B cell (primary cell): ENCODE measurements at regions not wholly inside any gene's neighbourhood (a gene's known extent, or its start where the extent isn't known, plus 50 kb on each side); places are given as distances from the start of the nearest gene placed in this dataset.

Experiments used
- ATAC-seq: fragments of 200-7000 bp; cut with Tn5 transposase; one replicate; pipeline ENCODE4 v1.10.0; 2021; ENCODE audit warnings: low read depth, mild to moderate bottlenecking, moderate number of reproducible peaks, moderate library complexity
- CTCF ChIA-PET: fragments of 350-600 bp; sonication (Branson Sonifier 250); formaldehyde crosslinking; loops from one replicate; lab custom pipeline; 2021; ENCODE audit warnings: antibody characterized with exemption, inconsistent platforms; lab: Charles Lee
- POLR2A ChIA-PET: fragments of 350-600 bp; sonication (Branson Sonifier 250); formaldehyde crosslinking; loops from one replicate; lab custom pipeline; 2021; ENCODE audit warnings: antibody characterized with exemption; lab: Charles Lee
- DNase-seq: peaks from one replicate; pipeline ENCODE4 v3.0.0; 2013
- H2AFZ ChIP-seq: 2 replicates; pipeline ENCODE4 v1.6.1; 2012; ENCODE audit warnings: mild to moderate bottlenecking, low read depth, low read length; ENCODE audit not compliant: insufficient read depth, poor library complexity, severe bottlenecking
- H3K27ac ChIP-seq, 2 donors: 1 replicate in 1 of 2; 2 replicates in 1 of 2; pipeline ENCODE4 v1.5.1; 2012 to 2013; ENCODE audit warnings: low read length in 2 of 2, mild to moderate bottlenecking in 2 of 2, moderate library complexity in 1 of 2
- H3K27me3 ChIP-seq, 4 experiments: fragments of 200-600 bp in 1 of 4; sonication (generic) in 1 of 4; replicated peaks in 1 of 4; 1 replicate in 2 of 4; 2 replicates in 2 of 4; pipeline versions ENCODE4 v1.6.1 to v1.7.0; 2013 to 2016; ENCODE audit warnings: low read length in 3 of 4, mild to moderate bottlenecking in 2 of 4, mixed read lengths in 1 of 4, moderate library complexity in 1 of 4; ENCODE audit not compliant: insufficient read depth in 4 of 4, control insufficient read depth in 3 of 4; ENCODE audit errors: control extremely low read depth in 1 of 4
- H3K36me3 ChIP-seq, 2 experiments: replicated peaks in 1 of 2; 1 replicate in 1 of 2; 2 replicates in 1 of 2; pipeline versions ENCODE4 v1.6.1 to v1.7.1; 2013; ENCODE audit warnings: low read length in 1 of 2; ENCODE audit not compliant: insufficient read depth in 2 of 2, control insufficient read depth in 1 of 2; ENCODE audit errors: control extremely low read depth in 1 of 2, extremely low read depth in 1 of 2
- H3K4me1 ChIP-seq, 2 donors: fragments of 200-600 bp in 1 of 2; sonication (generic) in 1 of 2; 1 replicate in 1 of 2; 2 replicates in 1 of 2; pipeline versions ENCODE4 v1.5.1 to v1.6.1; 2013 to 2017; ENCODE audit warnings: low read length in 2 of 2; ENCODE audit not compliant: control insufficient read depth in 2 of 2, insufficient read depth in 2 of 2
- H3K4me2 ChIP-seq: replicated peaks from 2 replicates; pipeline ENCODE3; 2012; ENCODE audit warnings: mild to moderate bottlenecking, low read depth, low read length; ENCODE audit not compliant: poor library complexity, severe bottlenecking
- H3K4me3 ChIP-seq, 5 experiments: fragments of 200-600 bp in 1 of 5; sonication (generic) in 1 of 5; 1 replicate in 3 of 5; 2 replicates in 2 of 5; pipeline versions ENCODE4 v1.5.1 to v1.7.0; 2011 to 2016; ENCODE audit warnings: low read length in 4 of 5, mild to moderate bottlenecking in 4 of 5, low read depth in 2 of 5, control low read depth in 1 of 5, moderate library complexity in 1 of 5; ENCODE audit not compliant: insufficient read depth in 1 of 5; ENCODE audit errors: control extremely low read depth in 1 of 5, extremely low read depth in 1 of 5
- H3K79me2 ChIP-seq: fragments of 200-600 bp; sonication (generic); one replicate; pipeline ENCODE4 v1.6.0; 2016; ENCODE audit warnings: low read length; ENCODE audit not compliant: control insufficient read depth, insufficient read depth
- H3K9ac ChIP-seq: fragments of 200-600 bp; sonication (generic); 2 replicates; pipeline ENCODE4 v1.6.1; 2017; ENCODE audit warnings: mild to moderate bottlenecking, low read length, moderate library complexity
- H3K9me3 ChIP-seq, 3 donors: one replicate each; pipeline versions ENCODE4 v1.6.1 to v1.7.1; 2013; ENCODE audit warnings: low read length in 2 of 3; ENCODE audit not compliant: control insufficient read depth in 2 of 3, insufficient read depth in 1 of 3; ENCODE audit errors: control extremely low read depth in 1 of 3
- H4K20me1 ChIP-seq: 2 replicates; pipeline ENCODE4 v1.6.0; 2012; ENCODE audit warnings: mild to moderate bottlenecking, low read length; ENCODE audit not compliant: insufficient read depth, control insufficient read depth, poor library complexity, severe bottlenecking
- H3K27ac Mint-ChIP-seq: one replicate; pipeline ENCODE4 v1.8.0; 2021; ENCODE audit warnings: mixed read lengths
- H3K27me3 Mint-ChIP-seq: one replicate; pipeline ENCODE4 v1.8.0; 2021; ENCODE audit warnings: mixed read lengths
- H3K4me1 Mint-ChIP-seq: one replicate; pipeline ENCODE4 v1.8.0; 2021; ENCODE audit warnings: mixed read lengths
- H3K4me3 Mint-ChIP-seq: one replicate; pipeline ENCODE4 v1.8.0; 2021; ENCODE audit warnings: mixed read lengths
- H3K9me3 Mint-ChIP-seq: one replicate; pipeline ENCODE4 v1.8.0; 2022; ENCODE audit warnings: mixed read lengths; ENCODE audit not compliant: insufficient read depth
- EZH2 ChIP-seq: IDR thresholded peaks from 2 replicates; pipeline ENCODE4 v1.6.1; 2012; ENCODE audit warnings: borderline replicate concordance, low read depth, mild to moderate bottlenecking, moderate library complexity, low read length; ENCODE audit not compliant: insufficient read depth, poor library complexity, severe bottlenecking
- WGBS: methylation state at CpG from one replicate; pipeline ENCODE4 v1.1.5; 2013; ENCODE audit warnings: missing lambda C conversion rate; ENCODE audit not compliant: insufficient coverage; 5-methylcytosine and 5-hydroxymethylcytosine counted together
- intact Hi-C: fragments of 100-400 bp; cut with micrococcal nuclease; formaldehyde crosslinking; loops from one replicate; pipeline ENCODE4 v1.10.0; 2022
- TF ChIP-seq, protein P1 (sequence below): fragments of 200-600 bp; IDR thresholded peaks from one replicate; pipeline ENCODE4 v1.8.0; 2022; ENCODE audit warnings: antibody characterized with exemption, mild to moderate bottlenecking

DNA sequence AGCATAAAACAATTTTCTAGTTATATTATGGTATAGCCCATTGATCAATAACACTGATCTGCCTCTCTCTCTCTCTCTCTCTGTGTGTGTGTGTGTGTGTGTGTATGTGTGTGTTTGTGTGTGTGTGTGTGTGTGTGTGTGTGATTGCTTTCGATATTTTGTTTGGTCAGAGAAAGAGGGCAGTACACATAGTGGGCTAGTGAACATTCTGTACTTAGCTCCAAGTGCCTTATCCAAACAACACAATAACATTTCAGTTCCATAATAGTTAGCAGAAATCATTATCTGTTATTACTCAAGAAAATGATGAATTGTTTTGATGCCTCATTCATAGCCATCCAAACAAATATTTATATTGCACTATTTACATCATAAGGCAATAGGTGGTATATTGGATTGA, 979.1 kb upstream of the CITED2 start:
- POLR2A ChIA-PET, result no interaction called here

GRCh38 chr6:140346428-140346827, 972.0 kb upstream of the CITED2 start:
- ATAC-seq (no peak), DNase-seq (no peak)
- TF ChIP-seq, protein P1, sequence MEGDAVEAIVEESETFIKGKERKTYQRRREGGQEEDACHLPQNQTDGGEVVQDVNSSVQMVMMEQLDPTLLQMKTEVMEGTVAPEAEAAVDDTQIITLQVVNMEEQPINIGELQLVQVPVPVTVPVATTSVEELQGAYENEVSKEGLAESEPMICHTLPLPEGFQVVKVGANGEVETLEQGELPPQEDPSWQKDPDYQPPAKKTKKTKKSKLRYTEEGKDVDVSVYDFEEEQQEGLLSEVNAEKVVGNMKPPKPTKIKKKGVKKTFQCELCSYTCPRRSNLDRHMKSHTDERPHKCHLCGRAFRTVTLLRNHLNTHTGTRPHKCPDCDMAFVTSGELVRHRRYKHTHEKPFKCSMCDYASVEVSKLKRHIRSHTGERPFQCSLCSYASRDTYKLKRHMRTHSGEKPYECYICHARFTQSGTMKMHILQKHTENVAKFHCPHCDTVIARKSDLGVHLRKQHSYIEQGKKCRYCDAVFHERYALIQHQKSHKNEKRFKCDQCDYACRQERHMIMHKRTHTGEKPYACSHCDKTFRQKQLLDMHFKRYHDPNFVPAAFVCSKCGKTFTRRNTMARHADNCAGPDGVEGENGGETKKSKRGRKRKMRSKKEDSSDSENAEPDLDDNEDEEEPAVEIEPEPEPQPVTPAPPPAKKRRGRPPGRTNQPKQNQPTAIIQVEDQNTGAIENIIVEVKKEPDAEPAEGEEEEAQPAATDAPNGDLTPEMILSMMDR, result no peak
- TF ChIP-seq EZH2, result no peak
- CTCF ChIA-PET, result no interaction called here
- H3K4me1 ChIP-seq, result no peaks in the 10 kb centered on the region
- WGBS, result 62% methylated on average over 2 of the region's 5 CpGs
- H3K27me3 ChIP-seq, result no peaks in the 10 kb centered on the region
- H3K79me2 ChIP-seq, result no peaks in the 10 kb centered on the region
- POLR2A ChIA-PET, result no interaction called here
- no peak overlapping the region for H3K9ac ChIP-seq
- no peaks in the 10 kb centered on the region for H4K20me1 ChIP-seq
- no peaks in the 10 kb centered on the region for H3K27me3 Mint-ChIP-seq
- intact Hi-C loops, result no loop called here
- no peak overlapping the region for H3K4me3 ChIP-seq
- H3K27ac ChIP-seq, result no peak overlapping the region
- no peaks in the 10 kb centered on the region for H3K9me3 Mint-ChIP-seq
- H3K27ac Mint-ChIP-seq, result no peak overlapping the region
- no peak overlapping the region for H2AFZ ChIP-seq
- no peak overlapping the region for H3K4me3 Mint-ChIP-seq
- H3K36me3 ChIP-seq, result no peaks in the 10 kb centered on the region
- H3K4me1 Mint-ChIP-seq, result no peaks in the 10 kb centered on the region
- no peaks in the 10 kb centered on the region for H3K9me3 ChIP-seq
- H3K4me2 ChIP-seq, result no peak overlapping the region

More for the DNA sequence above, 979.1 kb upstream of the CITED2 start:
- WGBS, result no CpG with 5 or more reads among the region's 1 CpG
- Histone ChIP-seq H3K4me3 (no peak overlapping the region), H4K20me1 (no peaks in the 10 kb centered on the region), H3K79me2 (no peaks in the 10 kb centered on the region), H3K36me3 (no peaks in the 10 kb centered on the region), H3K4me1 (no peaks in the 10 kb centered on the region), H2AFZ (no peak overlapping the region), H3K27me3 (no peaks in the 10 kb centered on the region), H3K9me3 (no peaks in the 10 kb centered on the region), H3K4me2 (no peak overlapping the region), H3K27ac (no peak overlapping the region), H3K9ac (no peak overlapping the region)
- ATAC-seq, result no peak
- H3K27ac Mint-ChIP-seq, result no peak overlapping the region
- no peaks in the 10 kb centered on the region for H3K9me3 Mint-ChIP-seq
- H3K4me3 Mint-ChIP-seq, result no peak overlapping the region
- CTCF ChIA-PET, result no interaction called here
- TF ChIP-seq, protein P1, result no peak
- no peak for TF ChIP-seq EZH2
- H3K4me1 Mint-ChIP-seq, result no peaks in the 10 kb centered on the region
- intact Hi-C loops, result no loop called here
- no peaks in the 10 kb centered on the region for H3K27me3 Mint-ChIP-seq
- no peak for DNase-seq
